GM12878 (cell line): ENCODE measurements at regions not wholly inside any gene's neighbourhood (a gene's known extent, or its start where the extent isn't known, plus 50 kb on each side); places are given as distances from the start of the nearest gene placed in this dataset.

Experiments
- CTCF ChIP-seq, 3 experiments: IDR thresholded peaks in 2 of 3; conservative IDR thresholded peaks in 1 of 3; 2 replicates each; pipeline ENCODE4 v1.5.1; 2011; ENCODE audit warnings: low read depth in 3 of 3, low read length in 3 of 3, mild to moderate bottlenecking in 3 of 3, control low read depth in 2 of 3, moderate library complexity in 2 of 3, inconsistent platforms in 1 of 3, mixed read lengths in 1 of 3; ENCODE audit not compliant: control insufficient read depth in 2 of 3, insufficient read depth in 1 of 3; ENCODE audit errors: extremely low read depth in 1 of 3
- SMC3 ChIP-seq: IDR thresholded peaks from 2 replicates; pipeline ENCODE4 v1.6.1; 2011; ENCODE audit warnings: low read length, improper control_type of control experiment, borderline replicate concordance
- USF1 ChIP-seq: IDR thresholded peaks from 2 replicates; pipeline ENCODE4 v1.6.1; 2011; ENCODE audit warnings: borderline replicate concordance, low read depth, mild to moderate bottlenecking, moderate library complexity, mixed read lengths, low read length; ENCODE audit not compliant: insufficient read depth; ENCODE audit errors: extremely low read length

GRCh38 chr15:35150361-35150760 is 65.3 kb upstream of the NANOGP8 start:
- no peak for TF ChIP-seq CTCF (IDR thresholded peaks at IDR 0.05 in 2 of 3, conservative IDR thresholded peaks at IDR 0.05 in 1 of 3; ENCODE audit: control insufficient read depth in 2 of 3, extremely low read depth in 1 of 3, insufficient read depth in 1 of 3, low read depth in 3 of 3, low read length in 3 of 3)
- no peak for TF ChIP-seq USF1
- no peak for TF ChIP-seq SMC3
